ENCODE measurements at regions not wholly inside any gene's neighbourhood (a gene's known extent, or its start where the extent isn't known, plus 50 kb on each side); places are given as distances from the start of the nearest gene placed in this dataset.
"Not testable (repeated sequence)": the region's sequence is repeated elsewhere in the genome, so short reads cannot be mapped to it uniquely, and the experiment has no call there.

DNA sequence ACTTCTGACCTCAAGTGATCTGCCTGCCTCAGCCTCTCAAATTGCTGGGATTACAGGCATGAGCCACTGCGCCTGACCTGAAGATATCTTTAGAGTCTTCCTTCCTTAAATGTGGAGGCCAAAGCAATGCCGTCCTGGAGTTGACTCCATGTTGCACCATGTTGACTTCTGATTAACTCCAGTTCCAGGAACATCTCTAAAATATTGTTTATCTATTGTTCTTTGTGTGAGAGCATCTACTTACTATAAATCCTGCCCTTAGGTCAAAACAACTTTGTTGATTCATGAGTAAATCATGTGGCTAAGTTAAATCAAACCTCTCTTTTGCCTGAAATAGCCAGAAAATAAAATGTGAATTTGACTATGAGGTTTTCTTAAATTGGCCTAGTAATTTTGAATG, 56.6 kb upstream of the CAPRIN1 start (continued):
- TF ChIP-seq, protein P1, sequence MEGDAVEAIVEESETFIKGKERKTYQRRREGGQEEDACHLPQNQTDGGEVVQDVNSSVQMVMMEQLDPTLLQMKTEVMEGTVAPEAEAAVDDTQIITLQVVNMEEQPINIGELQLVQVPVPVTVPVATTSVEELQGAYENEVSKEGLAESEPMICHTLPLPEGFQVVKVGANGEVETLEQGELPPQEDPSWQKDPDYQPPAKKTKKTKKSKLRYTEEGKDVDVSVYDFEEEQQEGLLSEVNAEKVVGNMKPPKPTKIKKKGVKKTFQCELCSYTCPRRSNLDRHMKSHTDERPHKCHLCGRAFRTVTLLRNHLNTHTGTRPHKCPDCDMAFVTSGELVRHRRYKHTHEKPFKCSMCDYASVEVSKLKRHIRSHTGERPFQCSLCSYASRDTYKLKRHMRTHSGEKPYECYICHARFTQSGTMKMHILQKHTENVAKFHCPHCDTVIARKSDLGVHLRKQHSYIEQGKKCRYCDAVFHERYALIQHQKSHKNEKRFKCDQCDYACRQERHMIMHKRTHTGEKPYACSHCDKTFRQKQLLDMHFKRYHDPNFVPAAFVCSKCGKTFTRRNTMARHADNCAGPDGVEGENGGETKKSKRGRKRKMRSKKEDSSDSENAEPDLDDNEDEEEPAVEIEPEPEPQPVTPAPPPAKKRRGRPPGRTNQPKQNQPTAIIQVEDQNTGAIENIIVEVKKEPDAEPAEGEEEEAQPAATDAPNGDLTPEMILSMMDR (conservative IDR thresholded peaks at IDR 0.05; ENCODE audit: low read depth in 2 of 2): no peak
- TF ChIP-seq, protein P2, sequence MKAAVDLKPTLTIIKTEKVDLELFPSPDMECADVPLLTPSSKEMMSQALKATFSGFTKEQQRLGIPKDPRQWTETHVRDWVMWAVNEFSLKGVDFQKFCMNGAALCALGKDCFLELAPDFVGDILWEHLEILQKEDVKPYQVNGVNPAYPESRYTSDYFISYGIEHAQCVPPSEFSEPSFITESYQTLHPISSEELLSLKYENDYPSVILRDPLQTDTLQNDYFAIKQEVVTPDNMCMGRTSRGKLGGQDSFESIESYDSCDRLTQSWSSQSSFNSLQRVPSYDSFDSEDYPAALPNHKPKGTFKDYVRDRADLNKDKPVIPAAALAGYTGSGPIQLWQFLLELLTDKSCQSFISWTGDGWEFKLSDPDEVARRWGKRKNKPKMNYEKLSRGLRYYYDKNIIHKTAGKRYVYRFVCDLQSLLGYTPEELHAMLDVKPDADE (IDR thresholded peaks at IDR 0.05): no peak
- no peak for TF ChIP-seq ZNF331 (CRISPR knock-in tag; IDR thresholded peaks at IDR 0.05; ENCODE audit: low read depth)
- TF ChIP-seq, protein P3, sequence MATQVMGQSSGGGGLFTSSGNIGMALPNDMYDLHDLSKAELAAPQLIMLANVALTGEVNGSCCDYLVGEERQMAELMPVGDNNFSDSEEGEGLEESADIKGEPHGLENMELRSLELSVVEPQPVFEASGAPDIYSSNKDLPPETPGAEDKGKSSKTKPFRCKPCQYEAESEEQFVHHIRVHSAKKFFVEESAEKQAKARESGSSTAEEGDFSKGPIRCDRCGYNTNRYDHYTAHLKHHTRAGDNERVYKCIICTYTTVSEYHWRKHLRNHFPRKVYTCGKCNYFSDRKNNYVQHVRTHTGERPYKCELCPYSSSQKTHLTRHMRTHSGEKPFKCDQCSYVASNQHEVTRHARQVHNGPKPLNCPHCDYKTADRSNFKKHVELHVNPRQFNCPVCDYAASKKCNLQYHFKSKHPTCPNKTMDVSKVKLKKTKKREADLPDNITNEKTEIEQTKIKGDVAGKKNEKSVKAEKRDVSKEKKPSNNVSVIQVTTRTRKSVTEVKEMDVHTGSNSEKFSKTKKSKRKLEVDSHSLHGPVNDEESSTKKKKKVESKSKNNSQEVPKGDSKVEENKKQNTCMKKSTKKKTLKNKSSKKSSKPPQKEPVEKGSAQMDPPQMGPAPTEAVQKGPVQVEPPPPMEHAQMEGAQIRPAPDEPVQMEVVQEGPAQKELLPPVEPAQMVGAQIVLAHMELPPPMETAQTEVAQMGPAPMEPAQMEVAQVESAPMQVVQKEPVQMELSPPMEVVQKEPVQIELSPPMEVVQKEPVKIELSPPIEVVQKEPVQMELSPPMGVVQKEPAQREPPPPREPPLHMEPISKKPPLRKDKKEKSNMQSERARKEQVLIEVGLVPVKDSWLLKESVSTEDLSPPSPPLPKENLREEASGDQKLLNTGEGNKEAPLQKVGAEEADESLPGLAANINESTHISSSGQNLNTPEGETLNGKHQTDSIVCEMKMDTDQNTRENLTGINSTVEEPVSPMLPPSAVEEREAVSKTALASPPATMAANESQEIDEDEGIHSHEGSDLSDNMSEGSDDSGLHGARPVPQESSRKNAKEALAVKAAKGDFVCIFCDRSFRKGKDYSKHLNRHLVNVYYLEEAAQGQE (IDR thresholded peaks at IDR 0.05; ENCODE audit: unreplicated experiment): no peak
- no peak for TF ChIP-seq POLR2AphosphoS5 (IDR thresholded peaks at IDR 0.05; ENCODE audit: low read depth)

DNA sequence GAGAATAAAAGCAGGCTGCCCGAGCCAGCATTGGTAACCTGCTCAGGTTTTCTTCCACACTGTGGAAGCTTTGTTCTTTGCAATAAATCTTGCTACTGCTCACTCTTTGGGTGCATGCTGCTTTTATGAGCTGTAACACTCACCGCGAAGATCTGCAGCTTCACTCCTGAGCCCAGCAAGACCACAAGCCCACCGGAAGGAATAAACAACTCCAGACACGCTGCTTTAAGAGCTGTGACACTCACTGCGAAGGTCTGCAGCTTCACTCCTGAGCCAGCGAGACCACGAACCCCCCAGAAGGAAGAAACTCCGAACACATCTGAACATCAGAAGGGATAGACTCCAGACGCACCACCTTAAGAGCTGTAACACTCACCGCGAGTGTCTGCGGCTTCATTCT, 60.4 kb upstream of the CAPRIN1 start:
- H3K27ac ChIP-seq (ENCODE audit: low read depth); H3K36me3 ChIP-seq (ENCODE audit: insufficient read depth); H3K9me3 Mint-ChIP-seq; ATAC-seq; H3K27me3 ChIP-seq (ENCODE audit: insufficient read depth); DNase-seq (ENCODE audit: low spot score); H4K20me1 ChIP-seq (replicated peaks; ENCODE audit: insufficient read depth); H3K36me3 Mint-ChIP-seq (ENCODE audit: low read depth); H3K27ac Mint-ChIP-seq; H2AFZ ChIP-seq; H3K79me2 ChIP-seq (replicated peaks; ENCODE audit: insufficient read depth); H3K4me1 ChIP-seq (ENCODE audit: insufficient read depth); H3K4me3 Mint-ChIP-seq; H3K27me3 Mint-ChIP-seq (ENCODE audit: insufficient read depth, low read depth, poor library complexity); H3K9me2 ChIP-seq (ENCODE audit: insufficient read depth); H3K4me2 ChIP-seq; H3K4me3 ChIP-seq; H3F3A ChIP-seq (replicated peaks; ENCODE audit: low read depth); H3K4me1 Mint-ChIP-seq: not testable (repeated sequence)

DNA sequence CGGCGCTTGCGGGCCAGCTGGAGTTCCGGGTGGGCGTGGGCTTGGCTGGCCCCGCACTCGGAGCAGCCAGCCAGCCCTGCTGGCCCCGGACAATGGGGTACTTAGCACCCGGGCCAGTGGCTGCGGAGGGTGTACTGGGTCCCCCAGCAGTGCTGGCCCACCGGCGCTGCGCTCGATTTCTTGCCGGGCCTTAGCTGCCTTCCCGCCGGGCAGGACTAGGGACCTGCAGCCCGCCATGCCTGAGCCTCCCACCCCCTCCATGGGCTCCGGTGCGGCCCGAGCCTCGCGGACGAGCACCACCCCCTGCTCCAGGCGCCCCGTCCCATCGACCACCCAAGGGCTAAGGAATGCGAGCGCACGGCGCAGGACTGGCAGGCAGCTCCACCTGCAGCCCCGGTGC, 61.4 kb upstream of the CAPRIN1 start:
- H3K9me3 Mint-ChIP-seq; H3K4me3 ChIP-seq; ATAC-seq; H2AFZ ChIP-seq; H3K36me3 ChIP-seq (ENCODE audit: insufficient read depth); H3K36me3 Mint-ChIP-seq (ENCODE audit: low read depth); H3K27me3 ChIP-seq (ENCODE audit: insufficient read depth); H3K27ac Mint-ChIP-seq; H3K4me3 Mint-ChIP-seq; H3K27ac ChIP-seq (ENCODE audit: low read depth); H3K4me1 Mint-ChIP-seq; H3F3A ChIP-seq (replicated peaks; ENCODE audit: low read depth); H3K9me2 ChIP-seq (ENCODE audit: insufficient read depth); H3K27me3 Mint-ChIP-seq (ENCODE audit: insufficient read depth, low read depth, poor library complexity); H3K79me2 ChIP-seq (replicated peaks; ENCODE audit: insufficient read depth); DNase-seq (ENCODE audit: low spot score); H3K4me2 ChIP-seq; H4K20me1 ChIP-seq (replicated peaks; ENCODE audit: insufficient read depth); H3K4me1 ChIP-seq (ENCODE audit: insufficient read depth): not testable (repeated sequence)
